Karpas-422 (cell line): ENCODE measurements at regions not wholly inside any gene's neighbourhood (a gene's known extent, or its start where the extent isn't known, plus 50 kb on each side); places are given as distances from the start of the nearest gene placed in this dataset.

Experiments
- DNase-seq: peaks from one replicate; pipeline ENCODE4 v3.0.0-alpha.2; 2015
- H2AFZ ChIP-seq: fragments of 200-600 bp; sonication (generic); 2 replicates; pipeline ENCODE4 v1.6.1; 2014; ENCODE audit warnings: antibody characterized with exemption, low read length, mixed read lengths
- H3K27ac ChIP-seq: fragments of 200-600 bp; sonication (generic); 2 replicates; pipeline ENCODE4 v1.5.1; 2014; ENCODE audit warnings: mild to moderate bottlenecking, low read length, moderate library complexity
- H3K27me3 ChIP-seq: fragments of 200-600 bp; sonication (generic); 2 replicates; pipeline ENCODE4 v1.6.1; 2014; ENCODE audit warnings: low read length, mixed read lengths
- H3K36me3 ChIP-seq: fragments of 200-600 bp; sonication (generic); 2 replicates; pipeline ENCODE4 v1.6.1; 2014; ENCODE audit warnings: low read length, mixed read lengths; ENCODE audit not compliant: insufficient read depth
- H3K4me1 ChIP-seq: fragments of 200-600 bp; sonication (generic); 2 replicates; pipeline ENCODE4 v1.6.1; 2014; ENCODE audit warnings: mild to moderate bottlenecking, low read length, mixed read lengths
- H3K4me2 ChIP-seq: fragments of 200-600 bp; sonication (generic); 2 replicates; pipeline ENCODE4 v1.6.1; 2014; ENCODE audit warnings: low read length, low read depth, mild to moderate bottlenecking; ENCODE audit not compliant: poor library complexity, severe bottlenecking
- H3K4me3 ChIP-seq: fragments of 200-600 bp; sonication (generic); 2 replicates; pipeline ENCODE4 v1.5.1; 2014; ENCODE audit warnings: mild to moderate bottlenecking, antibody characterized with exemption, low read length, mixed read lengths
- H3K79me2 ChIP-seq: fragments of 200-600 bp; sonication (generic); 2 replicates; pipeline ENCODE4 v1.6.1; 2014; ENCODE audit warnings: mild to moderate bottlenecking, low read length, mixed read lengths
- H3K9ac ChIP-seq: fragments of 200-600 bp; sonication (generic); 2 replicates; pipeline ENCODE4 v1.6.0; 2014; ENCODE audit warnings: low read length
- H3K9me2 ChIP-seq: fragments of 200-600 bp; sonication (generic), shearing (Covaris generic); replicated peaks from 2 replicates; pipeline ENCODE4 v1.6.0; 2014; ENCODE audit warnings: mild to moderate bottlenecking, low read length, moderate library complexity; ENCODE audit not compliant: insufficient read depth
- H3K9me3 ChIP-seq: fragments of 300-700, 200-600 bp; sonication (generic); 2 replicates; pipeline ENCODE4 v1.6.1; 2014; ENCODE audit warnings: low read length, mixed read lengths
- H4K20me1 ChIP-seq: fragments of 200-600 bp; sonication (generic); 2 replicates; pipeline ENCODE4 v1.6.1; 2014; ENCODE audit warnings: mild to moderate bottlenecking, antibody characterized with exemption, low read length, low read depth; ENCODE audit not compliant: insufficient read depth

- Histone ChIP-seq H3K4me3 (no peak overlapping the region), H3K9me2 (no peaks in the 10 kb centered on the region), H3K36me3 (no peaks in the 10 kb centered on the region), H4K20me1 (no peaks in the 10 kb centered on the region), H3K27ac (no peak overlapping the region), H3K9me3 (no peaks in the 10 kb centered on the region), H3K9ac (no peak overlapping the region), H3K4me2 (no peak overlapping the region), H3K27me3 (no peaks in the 10 kb centered on the region), H3K4me1 (no peaks in the 10 kb centered on the region), H2AFZ (no peak overlapping the region), H3K79me2 (no peaks in the 10 kb centered on the region)
- DNase-seq: no peak
Observed at GRCh38 chr4:114497116-114497515, 101.5 kb upstream of the UGT8 start.

- Histone ChIP-seq H3K9ac (no peak overlapping the region), H3K36me3 (no peaks in the 10 kb centered on the region), H3K4me1 (no peaks in the 10 kb centered on the region), H3K9me2 (no peaks in the 10 kb centered on the region), H3K27me3 (peaks cover 3% of the 10 kb centered on the region; the same call in 1 of the 2 replicates), H3K4me2 (no peak overlapping the region), H3K27ac (no peak overlapping the region), H3K9me3 (no peaks in the 10 kb centered on the region), H3K79me2 (no peaks in the 10 kb centered on the region), H3K4me3 (no peak overlapping the region), H2AFZ (no peak overlapping the region), H4K20me1 (no peaks in the 10 kb centered on the region)
- no peak for DNase-seq
Observed at GRCh38 chr4:114509340-114509739, 89.3 kb upstream of the UGT8 start.

- Histone ChIP-seq H3K9me3 (no peaks in the 10 kb centered on the region), H4K20me1 (no peaks in the 10 kb centered on the region), H3K4me1 (no peaks in the 10 kb centered on the region), H3K4me3 (no peak overlapping the region), H3K79me2 (no peaks in the 10 kb centered on the region), H3K36me3 (no peaks in the 10 kb centered on the region), H3K27ac (no peak overlapping the region), H3K27me3 (peaks cover 3% of the 10 kb centered on the region; the same call in 1 of the 2 replicates), H3K9ac (no peak overlapping the region), H3K4me2 (no peak overlapping the region), H2AFZ (no peak overlapping the region), H3K9me2 (no peaks in the 10 kb centered on the region)
- no peak for DNase-seq
Observed at GRCh38 chr4:114512595-114513295, 85.9 kb upstream of the UGT8 start.

- H3K9me2 ChIP-seq: no peaks in the 10 kb centered on the region
- H3K4me3 ChIP-seq: no peak overlapping the region
- H3K27ac ChIP-seq: no peak overlapping the region
- no peaks in the 10 kb centered on the region for H3K27me3 ChIP-seq
- no peak for DNase-seq
- H3K36me3 ChIP-seq: no peaks in the 10 kb centered on the region
- H3K9ac ChIP-seq: no peak overlapping the region
- H2AFZ ChIP-seq: no peak overlapping the region
- H4K20me1 ChIP-seq: no peaks in the 10 kb centered on the region
- H3K9me3 ChIP-seq: no peaks in the 10 kb centered on the region
- H3K79me2 ChIP-seq: no peaks in the 10 kb centered on the region
- H3K4me1 ChIP-seq: no peaks in the 10 kb centered on the region
- H3K4me2 ChIP-seq: no peak overlapping the region
Observed at GRCh38 chr4:114519368-114519767, 79.2 kb upstream of the UGT8 start.

GRCh38 chr4:114527170-114527569, 71.4 kb upstream of the UGT8 start:
- no peaks in the 10 kb centered on the region for H3K79me2 ChIP-seq

GRCh38 chr4:114527637-114528036, 71.0 kb upstream of the UGT8 start:
- Histone ChIP-seq H3K9ac (no peak overlapping the region), H3K4me1 (no peaks in the 10 kb centered on the region), H2AFZ (no peak overlapping the region), H3K9me2 (no peaks in the 10 kb centered on the region), H4K20me1 (no peaks in the 10 kb centered on the region), H3K9me3 (no peaks in the 10 kb centered on the region), H3K36me3 (no peaks in the 10 kb centered on the region), H3K79me2 (no peaks in the 10 kb centered on the region), H3K4me2 (no peak overlapping the region), H3K27ac (no peak overlapping the region), H3K27me3 (no peaks in the 10 kb centered on the region), H3K4me3 (no peak overlapping the region)
- DNase-seq: no peak

More at GRCh38 chr4:114527170-114527569, 71.4 kb upstream of the UGT8 start:
- no peaks in the 10 kb centered on the region for H4K20me1 ChIP-seq
- no peaks in the 10 kb centered on the region for H3K36me3 ChIP-seq
- H3K4me3 ChIP-seq: no peak overlapping the region
- no peaks in the 10 kb centered on the region for H3K9me3 ChIP-seq
- H3K4me2 ChIP-seq: no peak overlapping the region
- no peaks in the 10 kb centered on the region for H3K4me1 ChIP-seq
- DNase-seq: no peak
- H3K9me2 ChIP-seq: no peaks in the 10 kb centered on the region
- no peak overlapping the region for H2AFZ ChIP-seq
- H3K27ac ChIP-seq: no peak overlapping the region
- no peaks in the 10 kb centered on the region for H3K27me3 ChIP-seq
- H3K9ac ChIP-seq: no peak overlapping the region

GRCh38 chr4:114535725-114536124, 62.9 kb upstream of the UGT8 start:
- Histone ChIP-seq H3K4me2 (no peak overlapping the region), H3K79me2 (no peaks in the 10 kb centered on the region), H3K9me3 (no peaks in the 10 kb centered on the region), H3K36me3 (no peaks in the 10 kb centered on the region), H3K4me1 (no peaks in the 10 kb centered on the region), H3K9me2 (no peaks in the 10 kb centered on the region), H3K27me3 (no peaks in the 10 kb centered on the region), H4K20me1 (no peaks in the 10 kb centered on the region), H3K4me3 (no peak overlapping the region), H2AFZ (no peak overlapping the region), H3K27ac (no peak overlapping the region), H3K9ac (no peak overlapping the region)
- DNase-seq: no peak

- Histone ChIP-seq H3K79me2 (no peaks in the 10 kb centered on the region), H2AFZ (no peak overlapping the region), H3K9ac (no peak overlapping the region), H3K27me3 (no peaks in the 10 kb centered on the region), H4K20me1 (no peaks in the 10 kb centered on the region), H3K4me3 (no peak overlapping the region), H3K27ac (no peak overlapping the region), H3K9me3 (no peaks in the 10 kb centered on the region), H3K36me3 (no peaks in the 10 kb centered on the region), H3K4me1 (no peaks in the 10 kb centered on the region), H3K9me2 (no peaks in the 10 kb centered on the region), H3K4me2 (no peak overlapping the region)
- DNase-seq: no peak
Observed at GRCh38 chr4:114537352-114537751, 61.3 kb upstream of the UGT8 start.
